GM18907 (cell line): ENCODE measurements at regions not wholly inside any gene's neighbourhood (a gene's known extent, or its start where the extent isn't known, plus 50 kb on each side); places are given as distances from the start of the nearest gene placed in this dataset.
"Not testable (repeated sequence)": the region's sequence is repeated elsewhere in the genome, so short reads cannot be mapped to it uniquely, and the experiment has no call there.

Experiments
- ATAC-seq: cut with Tn5 transposase; IDR thresholded peaks from one replicate; pipeline ENCODE4 v1.9.1; 2021; ENCODE audit warnings: mild to moderate bottlenecking, moderate library complexity; ENCODE audit not compliant: unreplicated experiment

GRCh38 chr12:105862163-105862821 lies 276.5 kb downstream of the NUAK1 start:
- ATAC-seq = no peak

GRCh38 chr12:105864316-105864715 lies 274.4 kb downstream of the NUAK1 start:
- no peak for ATAC-seq

- ATAC-seq = no peak
Observed at GRCh38 chr12:105864901-105865300, 273.9 kb downstream of the NUAK1 start.

GRCh38 chr12:105865886-105866285 lies 272.9 kb downstream of the NUAK1 start:
- no peak for ATAC-seq

- no peak for ATAC-seq
Observed at GRCh38 chr12:105874121-105874520, 264.6 kb downstream of the NUAK1 start.

- ATAC-seq = no peak
Observed at GRCh38 chr12:105876396-105876927, 262.3 kb downstream of the NUAK1 start.

- no peak for ATAC-seq
Observed at GRCh38 chr12:105878964-105879363, 259.8 kb downstream of the NUAK1 start.

- ATAC-seq = no peak
Observed at GRCh38 chr12:105880824-105881388, 257.8 kb downstream of the NUAK1 start.

GRCh38 chr12:105882404-105882803 lies 256.4 kb downstream of the NUAK1 start:
- no peak for ATAC-seq

GRCh38 chr12:105887131-105887530 lies 251.6 kb downstream of the NUAK1 start:
- ATAC-seq = no peak

- no peak for ATAC-seq
Observed at GRCh38 chr12:105888696-105889095, 250.1 kb downstream of the NUAK1 start.

- ATAC-seq = no peak
Observed at GRCh38 chr12:105892362-105892910, 246.3 kb downstream of the NUAK1 start.

GRCh38 chr12:105895197-105895832 lies 243.4 kb downstream of the NUAK1 start:
- not testable (repeated sequence) for ATAC-seq

- ATAC-seq = no peak
Observed at GRCh38 chr12:105897311-105897725, 241.4 kb downstream of the NUAK1 start.

GRCh38 chr12:105898271-105898670 lies 240.5 kb downstream of the NUAK1 start:
- not testable (repeated sequence) for ATAC-seq

- ATAC-seq = no peak
Observed at GRCh38 chr12:105899589-105899988, 239.2 kb downstream of the NUAK1 start.

GRCh38 chr12:105906561-105906960 lies 232.2 kb downstream of the NUAK1 start:
- ATAC-seq = no peak

GRCh38 chr12:105907982-105908381 lies 230.8 kb downstream of the NUAK1 start:
- no peak for ATAC-seq

- ATAC-seq = no peak
Observed at GRCh38 chr12:105910030-105910429, 228.7 kb downstream of the NUAK1 start.

GRCh38 chr12:105911966-105912365 lies 226.8 kb downstream of the NUAK1 start:
- ATAC-seq = no peak

- no peak for ATAC-seq
Observed at GRCh38 chr12:105912882-105913678, 225.7 kb downstream of the NUAK1 start.
